HPDE6-E6E7 (cell line): ENCODE measurements at regions not wholly inside any gene's neighbourhood (a gene's known extent, or its start where the extent isn't known, plus 50 kb on each side); places are given as distances from the start of the nearest gene placed in this dataset.
"Not testable (repeated sequence)": the region's sequence is repeated elsewhere in the genome, so short reads cannot be mapped to it uniquely, and the experiment has no call there.

Experiments used
- DNase-seq: peaks from one replicate; pipeline ENCODE4 v3.0.0; 2011; ENCODE audit warnings: missing footprints; ENCODE audit errors: extremely low spot score

DNA sequence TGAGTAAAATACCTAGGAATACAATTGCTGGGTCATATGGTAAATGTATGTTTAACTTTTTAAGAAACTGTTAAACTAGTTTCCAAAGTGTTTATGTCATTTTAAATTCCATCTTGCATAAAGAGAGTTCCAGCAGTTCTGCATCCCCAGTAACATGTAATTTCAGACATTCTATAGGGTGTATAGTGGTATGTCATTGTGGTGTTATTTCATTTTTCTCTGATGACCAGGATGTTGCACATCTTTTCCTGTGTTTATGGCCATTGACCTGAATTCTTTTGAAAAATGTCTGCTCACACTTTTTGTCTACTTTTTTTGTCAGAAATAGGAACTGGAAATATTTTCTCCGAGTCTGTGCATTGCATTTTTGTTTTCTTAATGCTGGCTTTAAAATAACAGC, 128.9 kb downstream of the TMEM200A start:
- DNase-seq = no peak

DNA sequence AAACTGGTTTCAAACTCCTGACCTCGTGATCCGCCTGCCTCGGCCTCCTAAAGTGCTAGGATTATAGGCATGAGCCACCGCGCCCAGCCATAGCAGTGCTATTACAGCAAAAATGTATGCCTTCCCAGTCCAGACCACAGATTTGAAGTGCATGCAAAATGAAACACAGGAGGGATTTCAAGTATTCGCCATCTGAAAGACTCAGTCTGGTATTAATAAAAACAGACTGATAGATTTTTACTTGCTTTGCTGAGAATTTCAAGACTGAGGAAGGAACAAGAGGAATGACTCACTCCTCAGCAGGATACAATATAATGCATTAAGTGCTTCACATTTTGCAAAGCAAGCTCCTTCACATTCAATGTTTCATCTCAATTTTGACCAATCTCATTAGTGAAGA, 134.9 kb downstream of the TMEM200A start:
- DNase-seq = no peak

DNA sequence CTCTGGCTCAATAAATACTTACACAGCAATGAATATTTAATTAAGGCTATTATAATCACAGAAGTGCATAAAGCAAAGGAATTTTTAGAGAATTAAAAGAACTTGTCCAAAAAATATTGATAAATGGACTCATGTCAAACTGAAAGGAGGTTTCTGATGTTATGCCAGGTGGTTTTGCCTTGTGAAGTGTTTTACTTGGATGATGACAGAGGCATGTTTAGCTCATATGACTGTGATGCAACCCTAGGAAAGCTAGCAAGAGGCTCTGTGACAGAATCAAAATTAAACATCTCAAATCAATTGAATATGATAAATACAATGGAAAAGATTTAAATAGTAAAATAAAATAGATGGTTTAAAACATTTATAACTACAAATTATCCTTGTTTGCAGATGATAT, 137.3 kb downstream of the TMEM200A start:
- no peak for DNase-seq

DNA sequence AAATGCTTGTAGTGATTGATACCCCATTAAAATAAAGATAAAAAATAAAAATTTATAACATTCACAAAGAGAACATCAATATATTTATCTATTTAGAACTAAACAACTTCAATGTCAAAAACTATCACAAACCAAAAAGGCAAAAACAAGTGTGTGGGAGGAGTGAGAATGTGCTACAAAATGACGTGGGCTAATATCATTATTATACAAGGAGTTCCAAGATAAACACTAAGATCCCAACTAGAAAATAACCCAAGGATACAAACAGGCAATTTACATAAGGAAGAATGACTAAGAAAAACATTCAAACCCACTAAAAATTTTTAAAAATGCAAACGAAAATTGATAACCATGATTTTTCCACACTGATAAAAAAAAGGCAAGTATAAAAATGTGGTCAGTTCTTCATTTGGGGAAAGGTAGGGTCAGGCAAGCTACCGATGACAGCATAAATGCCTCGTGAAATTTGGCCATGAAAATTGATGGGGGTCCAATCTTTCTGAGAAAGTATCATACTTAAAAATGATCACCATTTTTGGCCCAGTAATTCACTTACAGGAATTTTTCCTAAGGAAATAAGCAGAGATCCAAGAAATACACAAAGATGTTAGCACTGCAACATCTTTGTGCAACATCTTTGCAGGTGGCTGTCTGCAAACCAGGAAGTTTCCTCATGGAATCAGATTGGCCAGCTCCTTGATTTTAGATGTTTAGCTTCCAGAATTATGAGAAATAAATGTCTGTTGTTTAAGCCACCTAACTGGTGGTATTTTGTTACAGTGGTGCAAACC, 140.2 kb downstream of the TMEM200A start:
- no peak for DNase-seq

DNA sequence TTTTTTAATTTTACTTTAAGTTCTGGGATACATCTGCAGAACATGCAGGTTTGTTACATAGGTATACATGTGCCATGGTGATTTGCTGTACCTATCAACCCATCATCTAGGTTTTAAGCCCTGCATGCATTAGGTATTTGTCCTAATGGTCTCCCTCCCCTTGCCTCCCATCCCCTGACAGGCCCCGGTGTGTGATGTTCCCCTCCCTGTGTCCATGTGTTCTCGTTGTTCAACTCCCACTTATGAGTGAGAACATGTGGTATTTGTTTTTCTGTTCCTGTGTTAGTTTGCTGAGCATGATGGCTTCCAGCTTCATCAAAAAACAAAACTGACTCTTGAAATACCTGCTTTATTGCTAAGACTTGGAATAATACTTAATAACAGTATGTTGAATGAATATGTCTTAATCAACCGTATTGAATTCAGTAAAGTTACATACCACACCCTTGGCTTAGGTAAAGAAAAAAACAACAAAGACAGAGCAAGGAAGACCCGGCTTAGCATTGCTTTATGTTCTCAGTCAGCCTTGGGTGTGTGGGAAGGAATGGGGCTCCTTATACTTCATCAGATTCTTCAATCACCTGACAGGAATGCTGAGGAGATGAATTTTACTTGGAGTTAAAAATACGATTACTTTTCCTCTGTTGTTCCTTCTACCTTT, 141.3 kb downstream of the TMEM200A start:
- DNase-seq = not testable (repeated sequence)

DNA sequence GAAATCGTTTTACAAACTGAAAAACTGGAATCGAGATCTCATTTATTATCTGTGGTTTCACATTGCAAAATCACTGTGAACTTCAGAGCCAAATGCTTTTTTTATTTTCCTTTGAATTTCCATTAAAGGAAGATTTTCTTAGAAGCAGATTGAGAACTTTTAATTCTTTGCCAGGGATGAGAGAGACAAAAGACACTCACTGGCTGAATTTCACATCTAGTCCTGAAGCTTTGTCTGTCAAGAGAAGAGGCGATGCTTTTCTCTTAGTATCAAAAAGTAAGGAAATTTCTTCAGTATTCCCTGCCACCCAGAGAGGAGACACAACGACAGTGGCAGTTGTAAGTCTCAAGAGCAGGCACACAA, 141.8 kb downstream of the TMEM200A start:
- DNase-seq = no peak

DNA sequence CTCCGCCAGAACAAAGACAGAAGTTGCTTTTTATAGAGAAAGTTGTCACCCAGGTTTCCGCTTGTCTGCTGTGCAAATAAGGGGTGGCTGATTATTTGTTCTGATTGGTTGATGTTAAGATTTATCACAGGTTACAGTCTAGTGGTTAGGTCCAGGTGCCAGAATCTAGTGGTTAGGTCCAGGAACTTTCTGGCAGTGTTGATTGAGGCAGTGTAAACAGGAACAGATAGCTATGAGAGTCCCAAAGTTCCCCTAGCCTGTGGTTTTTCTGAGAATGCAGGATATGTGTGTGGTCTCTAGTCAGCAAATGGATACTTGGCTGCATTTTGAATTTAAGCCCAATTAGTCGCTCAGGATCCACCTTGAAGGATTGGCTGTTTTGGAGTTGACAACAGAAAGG, 148.0 kb downstream of the TMEM200A start:
- DNase-seq = no peak

DNA sequence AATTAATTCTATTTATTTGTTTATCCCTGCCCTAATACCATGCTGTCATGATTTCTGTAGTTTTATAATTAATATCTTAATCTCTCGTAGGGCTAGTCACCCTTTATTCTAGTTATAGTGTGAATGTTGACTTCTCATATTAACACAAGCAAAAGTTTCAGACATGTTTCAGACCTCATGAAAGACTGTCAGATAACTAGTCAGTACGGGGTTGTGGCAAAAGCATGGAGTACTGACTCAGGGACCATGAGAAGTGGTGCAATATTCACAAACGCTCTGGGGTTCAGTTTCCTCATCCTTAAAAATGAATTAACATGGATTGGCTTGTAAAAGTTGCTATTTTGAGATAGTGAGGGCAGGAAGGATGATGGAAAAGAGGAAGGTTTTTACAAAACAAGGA, 148.9 kb downstream of the TMEM200A start:
- no peak for DNase-seq

DNA sequence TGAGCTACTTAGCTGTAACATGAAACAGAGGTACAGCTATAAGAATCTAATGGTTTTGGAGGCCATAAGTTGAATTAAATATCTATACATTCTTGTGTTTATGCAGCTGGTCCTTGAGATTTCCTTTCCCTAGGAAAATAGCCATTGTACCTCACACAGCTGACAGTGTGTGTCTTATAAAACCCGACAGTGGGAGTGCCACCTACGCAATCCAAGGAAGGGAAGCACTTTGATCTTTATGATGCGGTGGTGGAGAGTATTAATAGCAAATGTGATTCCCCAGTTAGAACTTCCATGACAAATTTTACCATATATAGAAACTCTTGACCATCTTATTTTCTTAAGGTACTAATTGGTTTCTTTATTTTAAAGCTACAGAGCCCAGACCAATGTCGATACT, 149.5 kb downstream of the TMEM200A start:
- DNase-seq = no peak

DNA sequence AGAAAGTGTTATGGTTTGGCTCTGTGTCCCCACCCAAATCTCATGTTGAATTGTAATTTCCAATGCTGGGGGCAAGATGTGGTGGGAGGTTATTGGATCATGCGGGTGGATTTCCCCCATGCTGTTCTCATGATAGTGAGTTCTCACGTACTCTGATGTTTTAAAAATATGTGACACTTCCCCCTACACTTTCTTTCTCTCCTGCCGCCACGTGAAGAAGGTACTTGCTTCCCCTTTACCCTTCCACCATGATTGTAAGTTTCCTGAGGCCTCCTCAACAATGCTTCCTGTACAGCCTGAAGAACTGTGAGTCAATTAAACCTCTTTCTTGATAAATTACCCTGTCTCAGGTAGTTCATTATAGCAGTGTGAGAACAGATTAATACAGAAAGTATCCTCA, 150.8 kb downstream of the TMEM200A start:
- no peak for DNase-seq

DNA sequence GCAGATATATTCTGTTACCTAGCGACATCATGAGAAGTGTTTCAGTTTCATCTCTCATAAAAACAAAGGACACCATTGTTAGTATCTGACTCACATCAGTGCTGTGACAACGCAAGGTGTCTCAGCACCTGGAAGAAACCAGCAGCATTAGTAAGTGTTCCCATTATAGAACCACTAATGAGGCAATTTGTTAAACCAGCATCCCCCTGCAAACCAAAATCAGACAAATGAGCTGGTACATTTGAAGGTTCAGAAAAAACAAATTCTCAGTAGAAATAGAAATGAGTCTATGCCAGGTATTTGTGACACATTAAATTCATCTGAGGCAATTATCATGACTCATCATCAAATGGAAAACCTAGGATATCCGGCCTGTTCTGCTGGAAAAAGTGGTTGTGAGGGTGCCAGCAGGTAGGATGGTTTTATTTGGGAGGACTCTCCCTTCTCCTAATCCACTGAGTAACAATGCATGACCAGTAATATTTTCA, 151.7 kb downstream of the TMEM200A start:
- DNase-seq = peak; percentile 21

DNA sequence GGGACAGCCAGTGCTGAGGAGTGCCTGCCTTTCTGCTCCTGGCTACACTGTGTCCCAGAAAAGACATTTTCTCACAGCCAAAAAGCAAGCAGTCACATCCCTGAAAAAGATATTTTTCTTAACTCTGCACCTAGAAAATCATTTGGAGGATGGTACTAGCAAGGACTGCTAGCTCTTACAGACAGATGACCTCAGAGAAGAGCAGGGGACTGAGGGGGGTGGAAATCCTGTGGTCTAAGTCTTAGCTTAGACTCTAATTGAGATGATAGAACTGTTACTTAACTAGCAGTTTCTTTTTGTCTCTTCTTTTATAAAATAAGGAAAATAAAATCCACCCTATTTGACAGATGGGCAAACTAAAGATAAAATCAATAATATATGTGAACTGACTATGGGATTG, 152.8 kb downstream of the TMEM200A start:
- no peak for DNase-seq

DNA sequence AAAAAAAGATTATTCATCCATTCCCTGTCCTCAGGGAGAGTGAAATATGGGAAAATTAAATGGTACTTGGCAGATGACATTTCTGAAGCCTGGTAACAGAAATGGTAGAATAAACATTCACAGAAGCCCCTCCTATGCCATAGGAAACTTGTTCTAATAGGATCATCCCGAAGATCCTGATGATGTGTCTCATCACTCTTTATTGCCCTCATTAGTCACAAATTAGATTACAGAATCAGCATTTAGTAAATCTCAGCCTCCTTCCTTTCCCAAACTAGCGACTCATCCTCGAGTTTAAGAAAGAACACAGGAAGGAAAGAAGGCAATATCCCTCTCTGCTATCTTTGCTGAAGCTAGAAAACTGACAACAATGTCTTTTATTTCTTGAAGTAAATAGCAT, 154.4 kb downstream of the TMEM200A start:
- no peak for DNase-seq

DNA sequence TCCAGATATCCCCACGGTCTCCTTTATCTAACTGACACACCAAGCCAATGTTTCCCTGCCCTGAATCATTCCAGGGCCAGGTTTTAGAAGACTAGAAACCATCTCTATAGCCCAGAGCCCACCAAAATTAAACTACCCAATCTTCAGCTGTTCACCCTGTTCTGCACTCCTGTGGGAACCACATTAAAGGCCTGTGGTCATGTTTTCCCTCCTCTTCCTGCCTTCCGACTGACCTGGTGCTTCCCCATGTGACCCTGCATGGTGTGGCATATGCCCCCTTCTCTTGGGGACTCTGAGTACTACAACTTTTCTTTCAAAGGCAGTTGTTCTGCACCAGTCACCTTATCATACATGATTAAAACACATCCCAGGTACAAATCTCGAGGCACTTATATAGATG, 155.0 kb downstream of the TMEM200A start:
- DNase-seq = no peak

DNA sequence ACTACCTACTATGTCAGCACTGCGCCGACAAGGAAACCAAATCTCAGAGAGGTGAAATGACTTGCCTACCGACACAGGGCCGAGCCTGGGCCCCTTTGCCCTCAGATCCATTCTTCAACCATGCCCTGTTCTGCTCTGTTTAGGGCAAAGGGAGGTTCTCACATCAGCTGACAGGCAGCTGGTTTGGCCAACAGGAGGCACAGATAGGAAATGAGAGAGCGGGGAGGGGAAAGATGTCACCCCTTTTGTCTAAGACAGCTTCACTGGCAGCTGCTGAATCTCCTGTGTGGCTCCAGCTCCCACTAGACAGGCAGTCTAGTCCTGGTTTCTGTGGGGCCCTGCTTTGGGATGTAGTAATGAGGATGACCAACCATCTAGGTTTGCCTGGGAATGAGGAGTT, 158.7 kb downstream of the TMEM200A start:
- no peak for DNase-seq

DNA sequence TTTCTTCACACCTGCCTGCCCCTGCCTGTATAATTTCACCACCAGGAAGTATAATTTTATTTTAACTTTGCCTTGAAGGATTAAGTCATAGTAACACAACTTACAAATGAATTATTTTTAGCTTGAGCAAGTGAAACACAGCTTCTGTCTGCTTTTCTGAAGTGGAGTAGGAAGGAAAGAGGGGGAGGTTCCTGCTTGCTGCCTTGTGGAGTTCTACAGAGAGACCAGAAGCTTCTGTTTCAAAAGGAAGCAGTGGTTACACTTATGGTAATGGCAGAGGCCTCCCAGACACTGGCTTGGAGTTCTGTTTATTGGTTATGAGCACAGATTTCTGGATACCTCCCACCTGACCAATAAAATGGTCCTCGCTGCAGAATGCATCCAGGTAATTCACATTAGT, 159.6 kb downstream of the TMEM200A start:
- no peak for DNase-seq

DNA sequence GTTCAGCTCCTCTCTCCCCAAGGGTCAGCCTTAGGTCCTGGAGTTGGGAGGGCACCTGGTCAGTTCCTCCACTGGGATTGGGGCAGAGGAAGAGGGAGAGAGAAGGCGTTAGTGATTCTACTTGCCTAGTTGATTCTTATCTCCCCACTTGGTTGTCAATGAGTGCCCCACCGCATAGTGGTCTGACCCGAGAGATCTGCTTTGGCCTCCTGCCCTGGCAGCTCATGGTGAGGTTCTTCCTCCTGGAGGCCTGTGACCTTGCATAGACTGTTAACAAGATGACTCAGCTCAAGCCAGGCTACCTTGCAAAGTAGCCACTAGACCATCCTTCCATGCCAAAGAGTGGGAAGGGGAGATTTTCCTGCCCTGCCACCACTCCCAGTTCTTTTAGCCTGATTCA, 160.6 kb downstream of the TMEM200A start:
- no peak for DNase-seq

DNA sequence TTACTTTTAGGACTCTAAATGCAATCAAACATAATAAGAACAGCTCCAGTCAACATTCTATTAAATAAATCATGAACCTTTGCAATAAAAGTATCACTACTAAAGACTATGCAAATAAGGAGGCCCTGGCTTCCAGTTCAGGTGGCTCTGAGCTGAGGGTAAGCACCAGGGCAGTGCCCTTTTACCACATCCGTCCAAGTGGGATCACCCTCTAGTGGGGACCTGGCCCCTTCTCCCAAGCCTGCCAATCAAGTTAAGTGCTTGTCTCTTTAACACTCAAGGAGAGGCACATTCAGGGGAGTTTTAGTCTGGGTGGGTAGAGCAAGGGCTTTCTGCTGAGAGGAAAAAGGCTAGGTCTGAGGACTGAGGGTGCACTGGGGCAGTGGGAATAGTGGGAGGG, 161.4 kb downstream of the TMEM200A start:
- DNase-seq = no peak

DNA sequence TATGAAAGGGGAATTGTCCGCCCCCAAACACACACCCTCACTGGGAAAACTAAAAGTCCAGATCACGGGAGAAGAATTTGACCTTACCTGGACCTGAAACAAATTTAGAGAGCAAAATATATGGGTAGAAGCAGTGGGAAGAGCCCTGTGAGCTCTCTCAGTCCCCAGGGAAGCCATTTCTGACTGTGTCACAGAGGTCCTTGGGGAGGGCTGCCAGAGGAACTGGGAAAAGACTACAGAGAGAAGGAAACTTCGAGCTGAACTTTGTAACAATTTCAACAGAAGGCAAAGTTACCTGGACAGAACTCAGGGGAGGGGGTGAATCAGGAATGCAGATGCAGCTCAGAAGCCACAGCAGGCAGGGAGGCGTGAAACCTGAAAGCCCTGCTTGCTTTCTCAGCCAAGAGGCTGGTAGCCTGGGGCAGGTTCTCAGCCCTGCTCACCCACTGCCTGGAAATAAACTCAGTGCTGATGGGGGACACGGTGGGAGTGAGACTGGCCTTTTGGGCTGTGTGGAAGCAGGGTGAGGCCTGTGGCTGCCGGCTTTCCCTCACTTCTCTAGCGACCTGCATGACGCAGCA, 163.8 kb downstream of the TMEM200A start:
- no peak for DNase-seq

DNA sequence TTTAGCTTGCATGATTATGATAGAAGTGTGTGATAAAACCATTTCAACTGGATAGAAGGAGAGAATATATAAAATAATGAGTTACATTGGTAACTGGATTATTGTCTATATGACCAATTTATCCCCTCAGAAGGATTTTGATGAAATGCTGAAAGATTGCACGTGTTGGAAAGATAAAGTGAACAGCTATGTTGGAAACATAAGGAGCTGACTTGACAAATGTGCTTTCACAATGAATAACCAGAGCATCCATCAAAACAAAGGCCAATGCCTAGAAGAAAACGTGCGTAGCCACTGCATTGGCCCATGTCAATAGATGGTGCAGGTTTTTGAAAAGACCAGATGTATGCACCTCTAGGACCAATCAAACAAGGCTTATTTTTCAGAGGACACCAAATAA, 168.8 kb downstream of the TMEM200A start:
- DNase-seq = no peak

DNA sequence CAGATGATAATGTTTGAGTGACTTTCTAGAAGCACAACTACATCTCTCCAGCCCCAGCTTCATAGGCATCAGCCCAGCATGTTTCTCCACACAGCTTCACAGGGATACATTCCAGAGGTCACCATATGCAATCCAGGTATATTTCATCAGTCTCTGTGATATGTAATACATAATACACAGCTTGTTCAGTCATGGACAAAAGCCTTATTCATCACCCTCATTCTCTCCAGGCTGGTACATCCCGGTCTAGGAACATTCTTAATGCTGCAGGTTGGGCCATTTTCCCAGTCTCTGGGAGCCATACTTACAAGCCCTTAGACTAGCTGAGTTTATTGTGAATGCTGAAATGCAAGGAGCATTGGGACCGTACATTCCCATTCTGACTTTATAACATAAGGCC, 169.4 kb downstream of the TMEM200A start:
- DNase-seq = no peak

DNA sequence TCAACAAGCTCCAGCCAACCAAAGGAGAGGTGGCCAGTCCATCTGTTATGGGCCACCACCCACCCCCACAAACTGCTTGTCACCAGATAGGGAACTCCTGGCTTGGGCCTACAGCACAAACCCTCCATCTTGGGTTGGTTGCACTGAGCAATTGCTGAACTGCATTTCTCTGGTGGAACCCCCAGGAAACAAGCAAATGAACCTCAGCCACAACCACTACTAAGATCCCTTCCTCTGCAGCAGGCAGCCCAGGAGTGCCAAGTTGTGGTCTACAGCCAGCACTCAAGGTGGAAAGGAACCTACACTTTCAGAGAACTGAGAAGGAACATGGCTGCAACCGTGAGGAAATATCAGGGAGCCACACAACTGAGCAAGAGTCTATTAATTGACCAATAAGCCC, 171.6 kb downstream of the TMEM200A start:
- DNase-seq = no peak

DNA sequence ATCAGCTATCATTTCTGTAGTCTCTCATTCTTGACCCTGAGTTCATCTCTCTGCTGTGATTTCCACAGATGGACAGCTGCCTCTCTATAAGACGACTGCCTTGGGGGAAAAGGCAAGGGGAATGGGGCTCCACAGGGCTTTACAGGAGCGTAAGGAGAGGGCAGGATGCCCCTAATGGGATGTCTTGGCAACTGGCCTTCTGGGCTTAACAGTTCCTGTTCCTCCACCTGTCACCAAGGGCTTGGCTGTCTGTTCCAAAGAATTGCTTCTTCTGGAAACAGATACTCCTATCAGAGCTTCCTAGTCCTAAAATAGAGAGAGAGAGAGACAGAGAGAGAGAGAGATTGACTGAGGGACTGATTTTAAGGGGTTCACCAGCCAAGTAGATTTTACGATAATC, 181.9 kb downstream of the TMEM200A start:
- no peak for DNase-seq
